DMS53 treated with DMSO at 0.1 percent for 48 hours (cell line): ENCODE measurements at regions not wholly inside any gene's neighbourhood (a gene's known extent, or its start where the extent isn't known, plus 50 kb on each side); places are given as distances from the start of the nearest gene placed in this dataset.

Experiments
- DNase-seq: peaks from one replicate; lab custom pipeline; 2025; ENCODE audit not compliant: unreplicated experiment; lab: John Stamatoyannopoulos, UW

- no peak for DNase-seq
Observed at GRCh38 chr2:60105906-60106305, 447.5 kb downstream of the BCL11A start.

- no peak for DNase-seq
Observed at GRCh38 chr2:60104514-60105505, 448.6 kb downstream of the BCL11A start.

DNA sequence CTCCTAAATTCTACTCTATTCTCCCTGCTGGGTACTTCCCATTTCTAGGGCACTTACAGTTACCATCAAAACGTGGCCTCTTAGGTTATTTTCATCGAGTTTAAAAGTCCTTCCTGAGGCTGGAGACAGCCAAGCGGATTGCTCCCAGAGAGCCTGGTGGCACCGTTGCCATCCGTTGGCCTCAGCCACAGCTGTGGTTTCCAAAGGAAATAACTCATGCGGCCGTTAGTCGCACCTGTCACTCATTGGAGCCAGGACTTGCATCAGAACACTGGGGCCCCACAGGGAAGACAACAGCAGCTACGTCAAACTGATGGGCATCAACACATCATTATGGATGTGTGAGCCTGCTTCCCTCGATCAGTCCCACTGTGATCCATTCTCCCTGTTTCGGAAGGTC, 453.4 kb downstream of the BCL11A start:
- DNase-seq, result no peak

DNA sequence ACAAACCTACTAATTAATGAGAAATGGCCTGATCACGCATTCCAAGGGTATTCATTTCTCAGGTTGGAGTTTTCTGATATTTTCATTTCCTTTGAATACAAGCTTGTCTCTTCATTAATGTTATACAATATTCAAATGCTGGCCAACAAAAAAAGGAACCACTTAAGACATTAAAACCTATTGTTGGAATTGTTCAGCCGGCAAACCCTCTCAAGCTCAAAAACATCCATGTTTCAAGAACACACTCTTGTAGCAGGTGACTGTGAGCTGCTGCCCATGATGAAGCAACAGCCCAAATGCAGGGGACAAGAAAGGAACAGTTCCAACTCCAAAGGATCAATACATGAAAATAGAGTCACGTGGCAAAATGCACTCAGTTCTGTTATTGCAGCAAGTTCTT, 454.5 kb downstream of the BCL11A start:
- DNase-seq, result no peak

GRCh38 chr2:60097298-60097697, 456.2 kb downstream of the BCL11A start:
- no peak for DNase-seq

GRCh38 chr2:60096556-60096955, 456.9 kb downstream of the BCL11A start:
- no peak for DNase-seq

DNA sequence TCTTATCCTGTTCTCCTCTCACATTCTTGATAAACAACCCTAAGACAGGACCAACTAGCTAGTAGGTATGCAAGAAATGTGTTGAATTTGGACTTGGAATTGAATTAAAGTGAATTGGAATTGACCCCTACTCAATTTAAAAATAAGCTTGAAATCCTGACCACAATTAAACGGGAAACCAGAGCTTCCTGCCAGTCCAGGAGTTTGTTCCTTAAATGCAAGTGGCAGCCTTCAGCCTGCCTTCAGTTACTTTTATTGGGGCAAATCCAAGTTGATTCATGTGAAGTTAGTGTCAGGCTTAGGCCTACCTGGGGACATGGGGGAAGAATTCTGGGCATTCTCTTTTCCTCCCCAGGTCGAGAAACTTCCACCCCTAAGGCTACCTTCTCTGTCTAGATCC, 457.6 kb downstream of the BCL11A start:
- no peak for DNase-seq

DNA sequence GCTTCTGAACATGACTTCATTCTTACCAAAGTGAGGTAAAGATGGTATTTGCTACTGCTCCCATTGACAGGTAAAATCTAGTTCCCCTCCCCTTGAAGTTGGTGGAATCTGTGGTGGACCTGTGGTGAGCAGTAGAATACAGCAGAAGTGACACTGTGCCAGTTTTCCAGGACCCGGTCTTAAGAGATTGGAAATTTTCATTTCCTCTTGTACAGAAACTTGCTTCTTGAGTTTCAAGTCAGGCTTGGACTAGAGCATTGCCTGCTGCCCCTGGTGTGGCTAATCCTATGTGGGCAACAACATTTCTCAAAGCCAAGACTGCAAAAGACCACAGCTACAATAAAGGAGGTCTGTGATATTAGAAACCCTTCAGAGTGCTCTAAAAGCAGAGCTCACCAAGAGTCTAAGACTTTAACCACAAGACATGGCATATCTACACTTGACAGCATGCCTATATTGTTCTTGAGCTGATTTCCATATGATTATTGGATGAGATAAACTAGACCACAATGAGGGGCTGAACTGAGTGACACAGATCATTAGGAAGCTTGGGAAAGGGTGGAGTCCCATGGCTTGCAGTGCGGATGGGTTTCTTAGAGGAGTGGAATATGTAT, 458.1 kb downstream of the BCL11A start:
- no peak for DNase-seq

- DNase-seq, result peak; percentile 98
Observed at GRCh38 chr2:60094450-60094929, 459.0 kb downstream of the BCL11A start.

DNA sequence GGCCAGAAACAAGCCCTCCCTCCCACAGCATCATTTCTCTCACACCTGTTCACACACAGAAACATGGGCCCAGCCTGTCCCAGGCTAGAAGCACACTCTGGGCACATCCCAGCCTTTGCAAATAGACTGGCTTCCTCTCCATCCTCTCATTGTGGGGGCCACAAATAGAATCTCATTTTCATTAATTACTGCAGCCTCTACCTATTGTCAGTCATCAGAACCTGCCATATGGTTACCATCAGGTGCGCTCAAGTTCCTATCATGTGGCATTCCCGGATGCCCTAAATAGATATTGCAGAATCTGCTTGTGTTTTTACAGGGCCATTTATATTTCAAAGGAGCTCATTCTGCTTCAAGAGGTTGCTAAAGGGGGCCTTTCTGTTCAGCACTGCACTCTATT, 460.7 kb downstream of the BCL11A start:
- no peak for DNase-seq

- no peak for DNase-seq
Observed at GRCh38 chr2:60091894-60092293, 461.6 kb downstream of the BCL11A start.

- DNase-seq, result no peak
Observed at GRCh38 chr2:60091266-60091665, 462.2 kb downstream of the BCL11A start.

DNA sequence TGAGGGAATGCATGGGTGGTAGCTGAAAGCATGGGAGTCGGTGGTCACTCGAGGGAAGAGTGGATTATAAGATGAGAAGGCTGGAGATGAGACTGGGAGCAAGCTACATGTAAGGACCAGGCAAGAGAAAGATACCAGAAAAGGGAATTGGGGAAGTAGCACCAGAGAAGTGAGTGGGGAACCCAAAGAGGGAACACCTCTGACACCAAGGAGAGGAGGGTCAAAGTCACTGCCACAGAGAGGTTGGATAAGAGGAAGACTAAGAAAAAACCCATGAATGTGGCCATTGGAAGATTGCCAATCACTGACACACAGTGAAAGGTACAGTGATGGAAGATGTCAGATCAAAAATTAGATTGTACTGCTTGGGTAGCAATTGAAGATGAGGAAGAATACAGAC, 473.9 kb downstream of the BCL11A start:
- no peak for DNase-seq

GRCh38 chr2:60075048-60075447, 478.4 kb downstream of the BCL11A start:
- no peak for DNase-seq

DNA sequence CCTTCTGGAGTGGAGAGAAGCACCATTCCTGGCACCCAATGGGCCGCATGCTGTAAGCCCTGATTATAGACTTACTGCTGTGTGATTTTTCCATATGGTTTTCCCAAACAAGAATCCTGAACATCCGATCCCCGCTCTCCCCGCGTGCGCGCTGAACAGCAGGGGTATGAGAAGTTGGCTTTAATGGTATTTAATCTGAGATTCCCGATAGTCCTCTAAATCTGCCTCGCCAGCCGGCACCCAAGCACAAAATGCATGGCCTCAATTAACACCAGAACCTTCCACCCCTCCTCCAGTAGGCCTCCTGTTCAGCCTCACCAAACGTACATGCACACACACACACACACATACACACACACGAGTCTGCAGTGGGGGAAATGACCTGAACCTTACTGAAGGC, 480.3 kb downstream of the BCL11A start:
- DNase-seq, result no peak

GRCh38 chr2:60072609-60073008, 480.8 kb downstream of the BCL11A start:
- DNase-seq, result no peak

- DNase-seq, result no peak
Observed at GRCh38 chr2:60071490-60071831, 482.0 kb downstream of the BCL11A start.

DNA sequence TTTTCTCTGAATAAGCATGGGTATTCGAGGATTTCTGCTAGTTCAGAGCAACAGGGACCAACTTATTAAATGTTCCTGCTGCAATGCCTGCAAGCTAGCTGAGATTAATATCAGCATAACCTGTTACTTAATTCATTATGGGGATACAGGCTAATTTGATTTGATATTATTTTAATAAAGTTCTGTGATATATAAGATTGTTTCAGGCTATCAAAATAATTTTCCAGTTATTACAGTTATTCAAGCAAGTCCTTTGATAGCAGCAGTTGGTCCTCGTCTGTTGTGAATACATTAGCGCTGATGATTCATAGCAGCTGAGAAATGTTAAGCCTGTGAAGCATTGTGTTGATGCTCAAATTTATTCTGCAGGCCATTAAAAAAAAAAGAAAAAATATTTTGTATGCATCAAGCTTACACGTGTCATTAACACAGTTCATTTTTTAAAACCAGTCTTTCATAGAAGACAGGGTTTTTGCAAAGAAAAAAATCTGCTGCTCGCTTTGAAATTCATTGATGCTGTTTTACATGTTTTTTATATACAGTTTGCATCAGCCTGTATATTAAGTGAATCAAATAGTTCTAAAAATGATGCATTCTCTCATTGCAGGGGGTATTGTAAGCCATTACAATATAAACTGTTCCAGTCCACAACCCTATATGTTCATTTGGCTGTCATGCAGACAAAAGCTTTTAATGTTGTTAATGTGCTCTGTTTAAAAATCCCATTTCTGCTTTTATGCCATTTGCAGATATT, 482.5 kb downstream of the BCL11A start:
- DNase-seq, result no peak

DNA sequence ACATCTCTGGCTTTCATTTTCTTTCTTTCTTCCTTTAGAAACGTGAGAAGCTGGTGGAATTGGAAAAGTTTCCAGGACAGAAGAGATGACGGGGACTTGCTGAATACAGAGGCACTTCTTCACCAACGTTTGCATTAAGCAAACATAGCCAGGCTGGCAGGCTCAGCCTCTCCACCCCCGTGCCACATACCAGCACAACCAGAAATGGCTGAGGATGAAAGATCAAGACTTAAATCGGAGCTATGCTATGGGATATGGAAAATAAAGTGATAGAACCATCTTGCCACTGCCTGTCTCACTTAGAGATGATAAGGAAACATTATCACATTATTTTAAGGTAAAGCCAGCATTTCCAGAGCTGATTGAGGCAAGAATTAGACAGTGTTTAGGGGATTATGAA, 483.3 kb downstream of the BCL11A start:
- DNase-seq, result no peak

DNA sequence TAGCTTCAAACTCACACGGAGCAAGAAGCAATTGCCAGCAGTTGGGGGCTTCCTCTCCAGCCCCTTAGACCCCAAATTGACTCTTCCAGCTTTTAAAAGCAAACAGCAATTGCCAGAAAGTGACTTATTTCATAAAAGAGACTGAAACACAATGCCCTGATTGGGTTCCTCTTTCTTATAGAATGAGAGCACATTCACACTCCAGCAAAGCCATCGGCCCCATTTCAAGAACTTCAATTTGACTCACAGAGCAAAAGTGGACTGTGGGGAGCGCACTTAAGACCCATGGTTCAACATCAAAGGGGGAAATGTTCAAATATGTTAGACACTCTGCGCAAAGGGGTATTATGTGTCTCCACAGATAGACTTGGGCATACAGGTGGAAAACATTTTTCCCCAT, 484.7 kb downstream of the BCL11A start:
- DNase-seq, result no peak

- DNase-seq, result no peak
Observed at GRCh38 chr2:60067006-60067405, 486.4 kb downstream of the BCL11A start.
